GM04504 (cell line): ENCODE measurements at regions not wholly inside any gene's neighbourhood (a gene's known extent, or its start where the extent isn't known, plus 50 kb on each side); places are given as distances from the start of the nearest gene placed in this dataset.
A peak's percentile ranks its signal among the peaks of the same experiment; 100 is the strongest.
"Not testable (repeated sequence)": the region's sequence is repeated elsewhere in the genome, so short reads cannot be mapped to it uniquely, and the experiment has no call there.

Source experiments
- DNase-seq: peaks from one replicate; pipeline ENCODE4 v3.0.0-alpha.2; 2012; ENCODE audit warnings: low read depth

DNA sequence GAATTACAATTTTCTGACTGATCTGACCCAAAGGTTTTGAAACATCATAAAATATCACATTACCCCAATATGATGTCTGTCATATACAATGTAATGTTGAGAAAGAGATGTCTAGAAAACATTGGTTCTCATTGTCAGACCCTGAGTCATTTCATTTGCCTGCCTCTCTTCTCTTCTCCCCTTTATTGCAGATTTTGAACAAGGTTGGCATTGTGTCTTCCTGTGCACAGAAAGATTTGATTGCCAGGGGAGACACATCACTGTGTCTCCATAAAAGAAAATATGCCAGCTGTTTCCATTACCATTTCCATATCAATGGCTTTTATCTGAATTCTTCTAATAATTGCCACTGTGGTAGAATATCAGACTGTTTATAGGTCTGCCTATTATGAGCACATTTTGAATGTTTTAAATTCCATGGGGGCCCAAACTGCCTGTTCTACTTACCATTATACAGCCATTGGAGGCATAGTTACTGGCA lies 65.6 kb downstream of the IFI44 start:
- no peak for DNase-seq

DNA sequence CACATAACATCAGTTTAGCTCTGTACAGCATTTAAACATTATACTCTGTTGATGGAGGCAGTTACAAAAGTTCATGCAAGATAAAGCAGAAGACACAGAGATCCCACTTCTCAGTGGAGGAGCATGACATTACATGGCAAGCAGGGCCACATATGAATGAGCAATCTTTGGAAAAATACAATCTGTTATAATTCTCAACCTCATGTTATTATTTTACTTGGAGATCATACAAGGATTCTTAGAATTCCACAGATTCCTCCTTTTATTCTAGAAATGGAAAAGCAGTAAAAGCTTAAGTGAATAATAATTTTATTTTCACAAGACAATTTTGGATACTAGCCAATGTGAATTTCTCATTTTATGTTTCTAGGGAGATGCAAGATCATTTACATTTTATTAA lies 66.6 kb downstream of the IFI44 start:
- no peak for DNase-seq

DNA sequence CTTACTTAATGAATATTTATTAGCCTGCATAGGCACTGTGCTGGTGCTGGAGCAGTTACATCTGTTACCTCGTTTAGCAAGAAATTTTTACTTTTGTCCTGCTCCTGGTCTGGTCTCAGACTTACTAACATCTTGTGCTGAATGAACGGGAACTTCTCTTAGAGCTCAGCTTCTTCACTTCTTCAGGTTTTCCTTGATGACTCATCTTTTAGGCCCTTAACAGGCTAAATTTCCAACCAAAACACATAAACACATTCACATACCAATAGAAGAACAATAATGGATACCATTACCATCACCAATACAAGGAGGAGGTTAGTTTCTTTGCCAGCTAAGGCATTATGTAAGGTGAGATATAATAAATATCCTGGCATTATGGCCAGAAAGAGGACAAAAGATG lies 68.9 kb downstream of the IFI44 start:
- no peak for DNase-seq

DNA sequence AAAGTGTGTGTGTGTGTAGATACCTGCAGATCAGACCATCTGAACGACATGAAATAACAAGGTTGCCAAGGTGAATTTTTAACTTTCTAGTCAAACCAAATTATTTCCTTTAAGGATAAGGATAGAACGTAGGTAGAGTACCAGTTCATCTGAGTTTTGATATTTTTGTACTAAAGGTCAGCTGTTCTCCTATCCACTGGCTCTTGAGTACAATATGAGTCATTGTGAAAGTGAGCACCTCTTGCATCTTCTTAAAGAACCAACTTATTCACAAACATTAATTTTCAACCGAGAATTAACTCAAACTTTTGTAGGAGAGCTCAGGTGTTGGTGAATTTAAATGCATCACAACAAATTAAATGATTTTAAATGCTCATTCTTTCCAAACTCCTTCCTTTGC lies 71.5 kb downstream of the IFI44 start:
- DNase-seq: no peak

DNA sequence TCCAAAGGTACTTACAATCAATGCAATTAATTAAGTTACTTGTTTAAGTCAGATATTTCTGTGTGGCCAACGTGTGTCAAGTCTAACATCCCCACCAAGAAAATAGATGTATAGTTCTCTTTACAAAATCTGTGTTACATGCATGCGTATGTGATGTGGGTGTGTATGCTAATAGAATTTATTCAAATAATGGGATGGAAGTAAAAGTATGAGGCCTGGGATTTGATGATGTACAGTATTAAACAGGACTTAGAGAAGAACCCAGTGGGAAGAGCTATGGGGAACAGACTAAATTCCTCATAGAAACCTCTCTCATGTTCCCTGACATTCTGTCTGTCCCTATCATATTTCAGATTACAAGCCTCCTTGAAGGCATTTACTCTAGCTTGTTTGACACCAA lies 72.5 kb downstream of the IFI44 start:
- no peak for DNase-seq

DNA sequence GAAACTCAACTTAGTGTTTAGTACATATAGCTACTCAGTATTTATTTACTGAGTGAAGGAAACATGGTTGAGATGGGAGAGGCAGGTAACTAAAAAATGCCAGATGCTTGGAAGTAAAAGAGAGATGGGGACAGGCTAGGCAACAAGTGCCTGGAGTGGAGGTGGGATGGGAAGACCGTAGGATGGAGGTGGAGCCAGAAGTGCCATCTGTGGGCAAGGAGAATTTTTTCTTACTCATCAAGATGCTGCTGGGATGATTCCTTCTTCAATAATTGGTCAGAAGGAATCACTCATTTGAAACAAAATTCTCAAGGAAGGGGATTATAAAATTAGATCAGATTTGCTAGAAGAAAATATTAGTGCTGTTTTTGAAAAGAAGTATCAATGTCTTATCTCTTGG lies 72.9 kb downstream of the IFI44 start:
- DNase-seq: no peak

DNA sequence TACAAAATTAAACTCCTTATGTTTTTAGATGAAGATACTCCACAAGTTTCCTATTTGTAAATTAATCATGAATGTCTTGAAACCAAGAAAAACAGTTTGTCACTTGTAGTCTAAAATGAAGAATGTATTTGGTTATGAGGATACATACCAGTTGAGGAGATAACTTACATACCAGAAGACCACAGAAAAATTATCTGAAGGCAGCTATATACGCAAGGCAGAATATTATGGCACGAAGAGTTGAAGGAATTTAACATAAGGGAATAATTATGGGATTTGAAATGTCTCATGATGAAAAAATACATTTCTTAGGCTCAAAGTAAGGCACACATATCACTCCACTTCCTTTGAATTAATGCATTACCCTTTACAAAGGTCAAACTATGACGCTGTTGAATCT lies 73.3 kb downstream of the IFI44 start:
- peak; percentile 47 for DNase-seq

DNA sequence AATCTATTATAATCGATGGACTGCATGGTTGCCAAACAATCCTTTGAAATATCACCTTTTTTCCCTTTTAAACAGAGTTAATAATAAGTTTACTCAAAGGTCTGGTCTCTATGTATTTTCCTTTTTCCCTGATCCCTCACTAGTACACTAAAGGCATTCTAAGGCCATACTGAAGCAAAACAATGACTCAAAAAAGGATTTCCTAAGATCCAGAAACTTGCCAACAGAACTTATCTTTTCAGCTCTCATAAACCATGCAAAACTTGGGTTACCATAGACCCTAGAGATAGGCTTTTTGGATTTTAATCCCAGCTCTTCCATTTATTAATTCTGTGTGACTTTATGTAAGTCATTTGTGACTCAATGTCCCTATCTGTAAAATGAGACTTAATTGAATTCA lies 77.1 kb downstream of the IFI44 start:
- no peak for DNase-seq

DNA sequence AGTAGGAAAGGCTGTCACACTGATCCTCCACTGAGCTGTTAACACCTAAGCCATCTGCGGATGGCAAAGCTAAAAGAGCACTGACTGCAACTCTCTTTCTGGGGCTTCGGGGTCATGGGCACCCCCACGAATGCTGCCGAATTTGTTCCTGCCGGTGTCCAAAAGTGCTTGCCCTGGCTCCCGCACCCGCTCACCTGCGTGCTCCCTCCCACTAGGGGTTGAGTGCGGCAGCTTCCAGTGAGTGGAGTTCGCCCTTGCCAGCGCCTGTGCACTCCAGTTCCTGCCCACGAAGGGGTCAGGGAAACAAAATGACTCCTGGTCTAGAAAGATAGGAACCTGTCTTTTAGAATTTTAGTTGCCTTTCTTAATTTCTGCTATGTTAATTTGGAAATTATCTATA lies 78.7 kb downstream of the IFI44 start:
- DNase-seq: no peak

DNA sequence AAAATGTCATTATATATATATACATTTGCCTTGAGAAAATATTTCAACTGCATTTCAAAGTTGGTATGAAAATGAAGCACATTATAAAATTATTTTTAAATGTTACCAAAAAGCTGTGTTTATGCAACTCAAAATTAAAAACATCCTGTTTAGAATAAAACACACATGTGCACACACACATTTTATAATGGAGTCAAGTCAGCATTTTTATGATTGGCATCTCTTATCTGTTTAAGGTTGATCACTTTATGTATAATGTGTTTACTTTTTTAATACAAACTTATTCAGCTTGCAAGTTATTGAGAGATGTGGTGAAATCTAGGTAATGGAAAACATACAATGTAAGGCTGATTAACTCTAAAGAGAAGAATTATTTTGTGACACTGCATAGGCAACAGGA lies 80.4 kb downstream of the IFI44 start:
- DNase-seq: no peak

DNA sequence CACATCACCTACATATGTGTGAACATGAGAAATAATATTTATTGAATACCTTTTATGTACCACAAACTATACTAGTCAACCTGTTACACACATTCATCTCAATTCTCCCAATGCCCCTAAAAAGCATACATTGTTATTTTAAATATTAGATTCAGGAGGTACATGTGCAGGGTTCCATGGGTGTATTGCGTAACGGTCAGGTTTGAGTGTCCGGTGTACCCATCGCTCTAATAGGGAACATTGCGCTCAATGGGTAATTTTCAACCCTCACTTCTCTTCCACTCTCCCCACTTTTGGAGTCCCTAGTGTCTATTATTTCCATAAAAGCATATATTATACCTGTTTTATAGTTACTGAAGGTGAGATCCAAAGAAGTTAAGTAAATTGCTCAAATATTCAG lies 82.0 kb downstream of the IFI44 start:
- no peak for DNase-seq

DNA sequence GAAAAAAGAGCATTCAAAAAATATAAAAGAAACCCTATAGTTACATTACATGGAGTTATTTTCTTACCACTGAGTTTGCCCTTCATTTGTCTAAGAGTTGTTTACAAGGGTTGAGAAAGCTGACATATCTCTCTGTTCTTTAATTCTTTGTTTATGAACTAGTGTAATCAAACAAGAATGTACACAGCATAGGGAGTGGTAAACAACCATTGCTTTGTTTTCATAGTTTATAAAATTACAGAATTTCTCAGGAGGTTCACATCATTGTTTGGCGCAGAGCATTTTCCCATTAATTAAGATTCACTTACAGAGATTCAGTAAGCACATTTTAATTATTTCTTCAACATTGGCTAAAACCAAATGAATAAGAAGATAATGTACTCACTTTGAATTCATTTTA lies 87.6 kb downstream of the IFI44 start:
- DNase-seq: no peak

DNA sequence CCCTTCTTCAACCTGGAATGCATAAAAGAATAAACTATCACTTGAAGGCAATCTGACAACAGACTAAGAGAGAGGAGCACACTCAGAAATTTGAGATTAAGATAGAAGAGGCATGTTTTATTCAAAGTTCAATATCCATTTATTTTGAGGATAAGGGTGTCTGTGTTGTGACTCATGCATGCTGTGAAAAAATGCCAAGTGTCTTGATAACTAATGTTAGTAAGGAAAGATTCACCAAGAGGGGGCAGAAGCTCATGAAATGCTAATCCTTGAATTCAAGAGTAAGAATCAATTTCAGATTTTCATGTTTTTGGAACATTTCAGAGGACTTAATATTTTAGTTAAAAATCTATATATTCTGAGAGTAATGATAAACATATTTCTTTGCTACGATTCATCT lies 94.0 kb downstream of the IFI44 start:
- no peak for DNase-seq

DNA sequence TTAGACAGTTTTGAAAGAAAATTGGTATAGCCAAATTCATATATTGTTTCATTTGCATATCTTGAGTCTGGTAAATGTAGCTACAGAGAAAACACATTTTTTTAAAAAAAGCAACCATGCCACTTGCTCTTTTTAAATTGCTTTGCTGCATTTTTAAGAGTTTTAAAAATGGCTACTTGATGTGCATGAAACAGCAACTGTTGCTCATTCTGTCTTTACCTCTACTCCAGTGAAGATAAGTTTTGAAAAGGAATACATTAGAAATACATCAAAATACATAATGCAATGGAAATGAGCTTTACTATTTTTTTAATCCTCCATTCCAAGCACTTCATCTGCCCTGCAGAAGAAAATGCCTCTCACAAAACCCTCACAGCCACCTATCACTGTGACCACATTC lies 95.5 kb downstream of the IFI44 start:
- DNase-seq: no peak

DNA sequence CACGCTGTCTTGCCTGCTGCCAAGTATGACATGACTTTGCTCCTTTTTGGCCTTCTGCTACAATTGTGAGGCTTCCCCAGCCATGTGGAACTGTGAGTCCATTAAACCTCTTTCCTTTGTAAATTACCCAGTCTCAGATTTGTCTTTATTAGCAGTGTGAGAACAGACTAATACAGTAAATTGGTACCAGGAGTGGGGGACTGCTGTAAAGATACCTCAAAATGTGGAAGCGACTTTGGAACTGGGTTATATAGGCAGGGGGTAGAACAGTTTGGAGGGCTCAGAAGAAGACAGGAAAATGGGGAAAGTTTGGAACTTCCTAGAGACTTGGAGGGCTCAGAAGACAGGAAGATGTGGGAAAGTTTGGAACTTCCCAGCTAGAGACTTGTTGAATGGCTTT lies 104.0 kb downstream of the IFI44 start:
- DNase-seq: not testable (repeated sequence)

DNA sequence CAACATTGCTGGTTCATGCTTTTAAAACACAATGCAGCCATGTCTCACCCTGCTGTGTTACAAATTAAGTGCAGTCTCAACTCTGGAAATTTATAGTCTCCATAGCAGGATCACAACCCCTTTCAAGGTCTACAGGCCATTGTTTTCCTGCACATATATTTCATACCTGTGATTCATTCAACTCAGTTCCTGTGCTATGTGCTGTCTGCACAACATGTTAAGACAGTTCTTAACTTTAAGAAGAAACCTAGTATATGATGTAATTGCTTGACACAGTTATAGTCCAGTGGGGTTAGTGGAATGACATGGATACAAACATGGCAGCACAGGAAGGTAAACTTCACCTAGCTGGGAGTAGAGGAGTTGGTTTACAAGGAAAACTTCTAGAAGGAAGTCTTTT lies 106.4 kb downstream of the IFI44 start:
- DNase-seq: no peak

DNA sequence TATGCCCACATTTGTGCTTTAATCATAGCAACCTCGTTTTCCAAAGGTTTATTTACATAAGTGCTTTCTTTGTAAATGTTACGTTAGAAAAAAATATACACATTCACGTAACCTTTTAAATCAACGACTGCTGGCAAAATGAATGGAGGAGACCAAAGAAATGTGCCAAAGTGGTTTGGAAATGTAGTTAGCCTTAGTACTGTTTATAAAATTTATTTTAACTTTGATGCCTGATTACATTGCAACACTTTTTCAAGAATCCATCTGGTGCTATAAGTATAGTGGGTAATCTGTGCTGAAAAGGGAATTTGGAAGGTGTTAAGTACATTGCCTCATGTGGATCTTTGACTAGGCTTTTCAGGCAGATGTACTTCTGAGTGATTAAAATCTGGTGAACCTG lies 108.9 kb downstream of the IFI44 start:
- DNase-seq: no peak

DNA sequence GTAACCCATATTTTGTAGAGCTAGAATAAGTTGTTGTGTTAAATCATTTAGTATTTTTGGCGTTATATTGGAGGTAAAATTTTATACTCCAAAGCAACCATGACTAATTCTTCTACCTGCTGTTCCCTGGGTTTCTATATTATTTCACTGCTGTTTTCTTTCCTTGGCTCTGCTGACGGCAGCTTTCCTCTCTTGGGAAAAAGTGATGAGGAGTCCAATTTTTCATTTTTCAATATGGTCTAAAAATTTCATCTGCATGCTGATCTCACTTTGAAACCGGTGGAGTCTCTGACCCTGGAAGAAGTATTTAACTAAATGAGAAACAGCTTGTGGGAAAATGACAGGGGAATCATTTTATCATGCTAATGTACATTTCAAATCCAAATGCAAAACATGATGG lies 110.2 kb downstream of the IFI44 start:
- no peak for DNase-seq

DNA sequence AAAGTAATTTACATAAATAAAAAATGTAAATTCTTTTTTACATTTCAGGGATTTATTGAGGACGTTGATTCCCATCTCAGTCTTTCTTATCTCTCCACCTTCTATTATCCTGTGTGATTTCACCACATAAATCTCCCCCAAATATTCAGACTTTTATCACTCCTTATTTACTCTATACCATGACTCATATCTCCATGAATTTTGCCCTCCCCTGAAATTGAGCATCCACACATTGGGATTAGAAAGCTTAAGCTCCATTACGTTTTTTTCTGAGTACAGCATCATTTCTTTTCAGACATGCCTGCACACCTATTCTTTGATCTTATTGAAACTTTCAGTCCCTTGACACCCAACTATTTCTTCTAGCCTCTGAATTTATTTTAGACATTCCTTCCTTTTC lies 111.2 kb downstream of the IFI44 start:
- DNase-seq: no peak

DNA sequence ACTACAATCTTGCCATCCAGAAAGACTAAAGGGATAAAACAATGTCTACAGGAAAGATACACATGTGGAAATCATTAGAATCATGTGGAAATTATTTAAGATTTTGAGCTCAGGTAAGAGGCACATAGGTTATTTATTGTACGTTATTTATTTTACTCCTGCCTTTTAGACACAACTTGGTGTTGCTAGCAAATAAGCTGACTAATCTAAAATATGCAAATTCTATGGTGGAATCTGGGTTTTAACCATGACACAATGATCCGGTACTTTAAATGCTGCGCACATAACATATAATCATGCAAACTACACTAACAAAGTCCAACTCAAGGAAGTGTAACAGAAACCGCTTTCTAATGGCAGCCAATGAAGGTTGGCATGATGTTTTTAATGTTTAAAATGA lies 112.5 kb downstream of the IFI44 start:
- DNase-seq: no peak

DNA sequence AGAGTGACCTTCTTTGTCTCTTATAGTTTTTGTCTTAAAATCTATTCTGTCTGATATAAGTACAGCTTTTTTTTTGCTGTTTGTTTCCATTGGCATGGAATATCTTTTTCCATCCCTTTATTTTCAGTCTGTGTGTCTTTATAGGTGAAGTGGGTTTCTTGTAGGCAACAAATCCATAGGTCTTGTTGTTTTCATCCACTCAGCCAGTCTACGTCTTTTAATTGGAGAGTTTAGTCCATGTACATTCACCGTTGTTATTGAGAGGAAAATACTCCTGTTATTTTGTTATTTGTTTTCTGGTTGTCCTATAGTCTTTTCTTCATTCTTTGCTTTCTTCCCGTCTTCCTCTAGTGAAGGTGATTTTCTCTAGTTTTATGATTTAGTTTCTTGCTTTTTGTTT lies 115.9 kb downstream of the IFI44 start:
- no peak for DNase-seq

DNA sequence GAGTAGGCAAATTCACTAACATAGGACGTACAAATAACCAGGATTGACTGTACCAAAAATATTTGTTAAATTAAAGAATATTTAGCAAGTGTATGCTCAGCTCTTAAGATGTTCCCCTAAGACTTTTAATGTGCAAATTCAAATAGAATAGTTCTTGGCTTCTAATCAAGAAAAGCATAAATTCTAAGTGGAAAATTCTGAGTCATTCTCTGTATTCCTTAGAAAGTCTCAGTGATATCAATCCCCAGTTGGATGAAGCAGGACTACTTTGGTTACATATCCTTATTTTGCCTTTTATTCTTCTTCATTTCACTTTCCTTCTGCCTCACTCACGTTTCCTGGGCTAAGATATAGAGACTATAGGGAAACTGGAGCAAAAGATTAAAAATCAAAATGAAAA lies 130.2 kb downstream of the IFI44 start:
- DNase-seq: no peak

DNA sequence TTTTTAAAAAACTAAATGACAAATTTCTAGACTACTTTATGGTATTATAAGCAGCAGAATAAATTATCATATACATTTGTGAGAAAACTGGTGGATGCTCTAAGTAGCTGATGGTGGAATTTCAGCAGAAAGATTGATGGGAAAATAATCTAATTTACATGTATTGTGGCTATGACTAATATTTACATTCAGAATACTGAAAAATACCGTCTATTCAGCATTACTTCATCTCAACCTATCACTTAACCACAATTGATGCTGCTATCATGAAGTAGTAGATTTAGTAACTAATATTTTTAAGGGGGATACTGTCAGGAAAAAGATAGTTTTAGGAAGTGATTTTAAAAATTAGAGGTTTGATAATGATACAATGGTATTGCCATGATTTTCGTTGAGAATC lies 137.9 kb downstream of the IFI44 start:
- no peak for DNase-seq

DNA sequence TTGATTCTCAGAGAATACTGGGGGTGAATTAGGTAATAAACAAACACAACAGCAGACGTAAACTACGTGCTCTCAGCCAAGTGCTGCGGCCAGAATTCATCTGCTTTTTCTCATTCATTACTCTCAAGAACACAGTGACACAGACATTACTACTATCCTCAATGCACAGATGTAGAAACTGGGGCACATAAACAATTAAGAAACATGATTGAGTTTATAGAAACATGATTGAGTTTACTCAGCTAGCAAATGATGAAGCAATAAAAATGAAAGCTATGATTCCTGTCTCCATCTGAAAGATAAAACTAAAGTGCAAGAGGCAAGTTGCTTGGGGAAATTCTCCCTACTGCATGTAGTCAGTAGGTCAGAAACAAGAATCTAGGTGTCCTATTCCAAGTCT lies 140.5 kb downstream of the IFI44 start:
- no peak for DNase-seq

DNA sequence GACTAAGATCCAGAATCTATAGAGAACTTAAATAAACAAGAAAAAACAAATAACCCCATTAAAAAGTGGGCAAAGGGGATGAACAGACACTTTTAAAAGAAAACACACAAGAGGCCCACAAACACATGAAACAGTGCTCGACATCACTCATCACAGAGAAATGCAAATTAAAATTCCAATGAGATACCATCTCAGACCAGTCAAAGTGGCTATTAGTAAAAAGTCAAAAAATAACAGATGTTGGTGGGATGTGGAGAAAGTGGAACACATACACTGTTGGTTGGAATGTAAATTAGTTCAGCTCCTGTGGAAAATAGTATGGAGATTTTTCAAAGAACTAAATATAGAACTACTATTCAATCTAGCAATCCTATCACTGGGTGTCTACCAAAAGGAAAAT lies 143.1 kb downstream of the IFI44 start:
- DNase-seq: peak; percentile 24
